Activated T-cell treated with anti-CD3 and anti-CD28 coated beads, Interleukin-2, amount 50 U/mL, for 4 hours (primary cell): ENCODE measurements at regions not wholly inside any gene's neighbourhood (a gene's known extent, or its start where the extent isn't known, plus 50 kb on each side); places are given as distances from the start of the nearest gene placed in this dataset.
"Not testable (repeated sequence)": the region's sequence is repeated elsewhere in the genome, so short reads cannot be mapped to it uniquely, and the experiment has no call there.

Source experiments
- ATAC-seq, 2 donors: fragments of 200-7000 bp; cut with Tn5 transposase; one replicate each; pipeline ENCODE4 v1.10.0; 2021
- DNase-seq: peaks from one replicate; pipeline ENCODE4 v3.0.0-alpha.2; 2020
- H3K27me3 Mint-ChIP-seq: one replicate; pipeline ENCODE4 v1.8.0; 2021; ENCODE audit warnings: low read depth, mixed read lengths
- H3K36me3 Mint-ChIP-seq: one replicate; pipeline ENCODE4 v1.8.0; 2022; ENCODE audit warnings: mixed read lengths; ENCODE audit not compliant: insufficient read depth
- H3K4me1 Mint-ChIP-seq: one replicate; pipeline ENCODE4 v1.8.0; 2021; ENCODE audit warnings: low read depth, mixed read lengths
- H3K4me3 Mint-ChIP-seq: one replicate; pipeline ENCODE4 v1.8.0; 2021; ENCODE audit warnings: mild to moderate bottlenecking, moderate library complexity, mixed read lengths
- H3K9me3 Mint-ChIP-seq: one replicate; pipeline ENCODE4 v1.8.0; 2021; ENCODE audit warnings: mixed read lengths

GRCh38 chr12:14211947-14212387 lies 153.5 kb upstream of the ATF7IP start:
- Mint-ChIP-seq H3K4me3 (no peak overlapping the region), H3K9me3 (no peaks in the 10 kb centered on the region), H3K36me3 (no peaks in the 10 kb centered on the region), H3K27me3 (no peaks in the 10 kb centered on the region), H3K4me1 (peaks cover 8% of the 10 kb centered on the region)
- ATAC-seq (no peak), DNase-seq (no peak)

GRCh38 chr12:14213542-14213941 lies 151.9 kb upstream of the ATF7IP start:
- H3K36me3 Mint-ChIP-seq: no peaks in the 10 kb centered on the region
- peaks cover 2% of the 10 kb centered on the region for H3K9me3 Mint-ChIP-seq
- H3K27me3 Mint-ChIP-seq: no peaks in the 10 kb centered on the region
- peaks cover 15% of the 10 kb centered on the region for H3K4me1 Mint-ChIP-seq
- H3K4me3 Mint-ChIP-seq: no peak overlapping the region
- no peak for ATAC-seq
- no peak for DNase-seq

- no peaks in the 10 kb centered on the region for H3K36me3 Mint-ChIP-seq
- H3K4me3 Mint-ChIP-seq: no peak overlapping the region
- peaks cover 6% of the 10 kb centered on the region for H3K9me3 Mint-ChIP-seq
- ATAC-seq (no peak), DNase-seq (no peak)
- no peaks in the 10 kb centered on the region for H3K27me3 Mint-ChIP-seq
- H3K4me1 Mint-ChIP-seq: peaks cover 18% of the 10 kb centered on the region
These were observed 151.0 kb upstream of the ATF7IP start for GRCh38 chr12:14214495-14214894.

GRCh38 chr12:14215949-14216348 lies 149.5 kb upstream of the ATF7IP start:
- ATAC-seq, DNase-seq, H3K9me3 Mint-ChIP-seq, H3K27me3 Mint-ChIP-seq, H3K4me3 Mint-ChIP-seq, H3K36me3 Mint-ChIP-seq: not testable (repeated sequence)
- H3K4me1 Mint-ChIP-seq: peaks cover 22% of the 10 kb centered on the region

- peak overlapping the region; percentile 59 for H3K4me3 Mint-ChIP-seq
These were observed 148.8 kb upstream of the ATF7IP start for GRCh38 chr12:14216405-14217294.

GRCh38 chr12:14219156-14219555 lies 146.3 kb upstream of the ATF7IP start:
- Mint-ChIP-seq H3K36me3 (peaks cover 2% of the 10 kb centered on the region), H3K9me3 (peaks cover 14% of the 10 kb centered on the region), H3K4me1 (peaks cover 28% of the 10 kb centered on the region), H3K27me3 (no peaks in the 10 kb centered on the region), H3K4me3 (no peak overlapping the region)
- no peak for ATAC-seq
- DNase-seq: no peak

More at GRCh38 chr12:14216405-14217294, 148.8 kb upstream of the ATF7IP start:
- Mint-ChIP-seq H3K4me1 (peaks cover 28% of the 10 kb centered on the region), H3K27me3 (no peaks in the 10 kb centered on the region), H3K9me3 (peaks cover 14% of the 10 kb centered on the region), H3K36me3 (peaks cover 2% of the 10 kb centered on the region)
- DNase-seq (no peak), ATAC-seq (no peak)

- not testable (repeated sequence) for DNase-seq, H3K27me3 Mint-ChIP-seq, H3K4me3 Mint-ChIP-seq, ATAC-seq, H3K36me3 Mint-ChIP-seq
- Mint-ChIP-seq H3K9me3 (peaks cover 14% of the 10 kb centered on the region), H3K4me1 (peaks cover 28% of the 10 kb centered on the region)
These were observed 145.8 kb upstream of the ATF7IP start for GRCh38 chr12:14219670-14220069.

- DNase-seq (no peak), ATAC-seq (no peak)
- Mint-ChIP-seq H3K9me3 (peaks cover 15% of the 10 kb centered on the region), H3K4me1 (peaks cover 11% of the 10 kb centered on the region), H3K36me3 (peaks cover 5% of the 10 kb centered on the region), H3K27me3 (no peaks in the 10 kb centered on the region), H3K4me3 (no peak overlapping the region)
These were observed 140.4 kb upstream of the ATF7IP start for GRCh38 chr12:14225064-14225463.

GRCh38 chr12:14235176-14235575 lies 130.3 kb upstream of the ATF7IP start:
- not testable (repeated sequence) for H3K27me3 Mint-ChIP-seq

GRCh38 chr12:14236641-14237040 lies 128.8 kb upstream of the ATF7IP start:
- H3K36me3 Mint-ChIP-seq, H3K9me3 Mint-ChIP-seq, ATAC-seq, DNase-seq, H3K27me3 Mint-ChIP-seq, H3K4me3 Mint-ChIP-seq: not testable (repeated sequence)
- H3K4me1 Mint-ChIP-seq: peaks cover 24% of the 10 kb centered on the region

More at GRCh38 chr12:14235176-14235575, 130.3 kb upstream of the ATF7IP start:
- ATAC-seq, H3K4me3 Mint-ChIP-seq, H3K36me3 Mint-ChIP-seq, DNase-seq: not testable (repeated sequence)
- Mint-ChIP-seq H3K4me1 (peaks cover 17% of the 10 kb centered on the region), H3K9me3 (peaks cover 16% of the 10 kb centered on the region)

- H3K27me3 Mint-ChIP-seq: no peaks in the 10 kb centered on the region
- H3K9me3 Mint-ChIP-seq: no peaks in the 10 kb centered on the region
- peaks cover 24% of the 10 kb centered on the region for H3K4me1 Mint-ChIP-seq
- ATAC-seq (no peak), DNase-seq (no peak)
- H3K4me3 Mint-ChIP-seq: no peak overlapping the region
- no peaks in the 10 kb centered on the region for H3K36me3 Mint-ChIP-seq
These were observed 127.2 kb upstream of the ATF7IP start for GRCh38 chr12:14238221-14238792.

- ATAC-seq (peak; percentile 73 to 74), DNase-seq (peak; percentile 17)
- Mint-ChIP-seq H3K4me1 (peaks cover 24% of the 10 kb centered on the region), H3K4me3 (peak overlapping the region; percentile 80), H3K9me3 (peaks cover 7% of the 10 kb centered on the region), H3K27me3 (no peaks in the 10 kb centered on the region), H3K36me3 (peaks cover 2% of the 10 kb centered on the region)
These were observed 126.0 kb upstream of the ATF7IP start for GRCh38 chr12:14239350-14239934.

GRCh38 chr12:14239935-14240872 lies 125.3 kb upstream of the ATF7IP start:
- peak in 1 of 2 donors; percentile 20 for ATAC-seq
- Mint-ChIP-seq H3K9me3 (peaks cover 11% of the 10 kb centered on the region), H3K4me1 (peaks cover 24% of the 10 kb centered on the region), H3K36me3 (peaks cover 2% of the 10 kb centered on the region), H3K27me3 (no peaks in the 10 kb centered on the region), H3K4me3 (peak overlapping the region; percentile 80)
- DNase-seq: no peak

- Mint-ChIP-seq H3K9me3 (peaks cover 11% of the 10 kb centered on the region), H3K4me1 (peaks cover 24% of the 10 kb centered on the region), H3K4me3 (peak overlapping the region; percentile 80), H3K36me3 (peaks cover 2% of the 10 kb centered on the region), H3K27me3 (no peaks in the 10 kb centered on the region)
- DNase-seq (no peak), ATAC-seq (no peak)
These were observed 124.6 kb upstream of the ATF7IP start for GRCh38 chr12:14240873-14241220.
